ENCODE measurements at regions not wholly inside any gene's neighbourhood (a gene's known extent, or its start where the extent isn't known, plus 50 kb on each side); places are given as distances from the start of the nearest gene placed in this dataset.
A peak's percentile ranks its signal among the peaks of the same experiment; 100 is the strongest.
"Not testable (repeated sequence)": the region's sequence is repeated elsewhere in the genome, so short reads cannot be mapped to it uniquely, and the experiment has no call there.

- DNase-seq: no peak
These were observed 90.1 kb downstream of the SREK1 start for GRCh38 chr5:66234241-66234640.

- DNase-seq: peak; percentile 49
These were observed 94.3 kb downstream of the SREK1 start for GRCh38 chr5:66238435-66238834.

- no peak for DNase-seq
These were observed 94.9 kb downstream of the SREK1 start for GRCh38 chr5:66239034-66239433.

GRCh38 chr5:66241136-66241825 is 97.2 kb downstream of the SREK1 start:
- DNase-seq: no peak

- DNase-seq: no peak
These were observed 98.1 kb downstream of the SREK1 start for GRCh38 chr5:66242050-66242715.

GRCh38 chr5:66246608-66247007 is 102.5 kb downstream of the SREK1 start:
- DNase-seq: no peak

GRCh38 chr5:66247176-66247960 is 103.3 kb downstream of the SREK1 start:
- DNase-seq: no peak

GRCh38 chr5:66248874-66249273 is 104.8 kb downstream of the SREK1 start:
- DNase-seq: no peak

- DNase-seq: no peak
These were observed 105.8 kb downstream of the SREK1 start for GRCh38 chr5:66249920-66250319.

- DNase-seq: no peak
These were observed 108.7 kb downstream of the SREK1 start for GRCh38 chr5:66252849-66253248.

- no peak for DNase-seq
These were observed 111.6 kb downstream of the SREK1 start for GRCh38 chr5:66255714-66256113.

- DNase-seq: no peak
These were observed 129.0 kb downstream of the SREK1 start for GRCh38 chr5:66273121-66273520.

- DNase-seq: no peak
These were observed 132.9 kb downstream of the SREK1 start for GRCh38 chr5:66276986-66277385.

GRCh38 chr5:66277981-66278380 is 133.9 kb downstream of the SREK1 start:
- no peak for DNase-seq

GRCh38 chr5:66281294-66281693 is 137.2 kb downstream of the SREK1 start:
- DNase-seq: no peak

GRCh38 chr5:66284588-66285342 is 140.7 kb downstream of the SREK1 start:
- DNase-seq: no peak

- no peak for DNase-seq
These were observed 141.3 kb downstream of the SREK1 start for GRCh38 chr5:66285343-66285922.

GRCh38 chr5:66291771-66292170 is 147.7 kb downstream of the SREK1 start:
- DNase-seq: no peak

- not testable (repeated sequence) for DNase-seq
These were observed 149.8 kb downstream of the SREK1 start for GRCh38 chr5:66293851-66294250.

GRCh38 chr5:66299463-66299862 is 155.4 kb downstream of the SREK1 start:
- no peak for DNase-seq

GRCh38 chr5:66302344-66302743 is 158.2 kb downstream of the SREK1 start:
- no peak for DNase-seq

- DNase-seq: peak; percentile 79
These were observed 162.2 kb downstream of the SREK1 start for GRCh38 chr5:66306105-66306843.
